ENCODE measurements at regions not wholly inside any gene's neighbourhood (a gene's known extent, or its start where the extent isn't known, plus 50 kb on each side); places are given as distances from the start of the nearest gene placed in this dataset.
"Not testable (repeated sequence)": the region's sequence is repeated elsewhere in the genome, so short reads cannot be mapped to it uniquely, and the experiment has no call there.

DNA sequence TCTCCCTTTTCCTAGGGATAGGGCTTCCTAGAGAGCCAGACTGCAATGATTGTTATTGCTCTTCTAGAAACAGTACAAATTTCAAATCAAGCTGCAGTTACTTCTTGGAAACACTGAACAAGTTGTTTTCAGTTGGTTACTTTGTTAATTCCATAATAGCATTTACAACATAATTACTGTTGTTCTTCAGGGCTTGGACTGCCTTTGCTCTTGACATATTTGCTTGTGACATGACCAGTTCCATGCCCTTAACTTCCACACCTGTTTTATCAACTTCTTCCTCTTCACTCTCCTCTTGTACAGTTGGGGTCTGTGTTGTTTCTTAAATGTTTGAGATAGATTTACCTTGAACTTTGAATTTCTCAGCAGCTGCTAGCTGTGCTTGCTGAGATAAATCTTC lies 104.4 kb downstream of the SEC23IP start:
- no peak for DNase-seq

DNA sequence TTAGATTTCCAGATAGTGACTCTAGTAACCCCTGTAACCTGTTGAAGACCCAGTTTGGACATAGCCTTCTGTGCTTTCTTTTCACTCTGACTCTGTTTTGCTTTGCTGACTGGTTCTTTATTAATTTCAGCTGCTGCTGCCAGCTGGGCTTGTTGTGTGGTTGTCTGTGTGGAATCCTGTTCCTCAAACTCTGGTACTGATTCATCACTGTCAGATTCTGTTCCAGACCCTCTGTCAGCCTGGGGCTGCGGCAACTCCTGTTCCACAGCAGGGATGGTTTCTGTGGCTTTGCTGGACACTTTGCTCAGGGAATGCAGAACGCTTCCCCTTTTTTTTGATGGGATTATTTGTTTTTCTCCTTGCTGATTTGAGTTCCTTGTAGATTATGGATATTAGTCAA lies 104.9 kb downstream of the SEC23IP start:
- DNase-seq = no peak

GRCh38 chr10:120002785-120003184 lies 110.3 kb downstream of the SEC23IP start:
- DNase-seq = no peak

- no peak for DNase-seq
Measured at GRCh38 chr10:120005207-120006201, 113.0 kb downstream of the SEC23IP start.

GRCh38 chr10:120007261-120007660 lies 114.7 kb downstream of the SEC23IP start:
- DNase-seq = no peak

DNA sequence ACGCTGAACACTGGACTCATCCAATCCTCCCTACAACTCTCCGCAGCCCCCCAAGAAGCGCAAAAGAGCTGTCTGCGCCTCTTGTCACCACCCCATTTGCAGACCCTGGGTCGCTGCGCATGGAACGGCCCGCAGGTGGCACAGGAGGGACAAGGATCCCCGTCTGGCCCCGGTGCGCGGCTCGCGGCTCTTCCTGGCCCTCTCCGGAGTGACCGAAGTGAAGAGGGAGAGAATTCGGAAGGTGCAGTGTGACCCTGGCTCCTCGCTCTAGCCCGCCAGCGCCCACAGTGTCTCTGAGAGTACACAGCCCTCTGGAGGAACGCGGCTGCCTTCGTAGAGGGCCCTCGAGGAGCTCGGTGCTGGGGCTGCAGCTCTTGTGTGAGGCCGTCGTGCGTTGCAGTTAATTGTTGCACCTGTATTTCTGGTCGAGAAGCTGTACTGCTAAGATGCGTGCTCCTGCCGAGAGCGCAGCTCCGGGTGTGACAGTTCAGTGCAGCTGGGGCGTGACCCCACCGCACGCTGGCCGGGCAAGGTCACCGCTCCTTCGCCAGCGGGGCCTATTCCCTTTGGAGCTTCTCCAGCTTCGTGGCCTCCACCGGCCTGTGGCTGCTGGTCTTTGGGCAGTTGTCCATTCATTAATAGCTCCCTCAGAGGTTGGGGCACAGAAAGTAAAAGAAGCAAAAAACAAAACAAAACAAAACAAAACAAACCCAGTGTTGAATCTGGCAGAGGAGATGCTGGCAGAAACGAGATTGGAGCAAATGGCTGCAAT lies 119.0 kb downstream of the SEC23IP start:
- no peak for DNase-seq

- no peak for DNase-seq
Measured at GRCh38 chr10:120012131-120012400, 119.5 kb downstream of the SEC23IP start.

DNA sequence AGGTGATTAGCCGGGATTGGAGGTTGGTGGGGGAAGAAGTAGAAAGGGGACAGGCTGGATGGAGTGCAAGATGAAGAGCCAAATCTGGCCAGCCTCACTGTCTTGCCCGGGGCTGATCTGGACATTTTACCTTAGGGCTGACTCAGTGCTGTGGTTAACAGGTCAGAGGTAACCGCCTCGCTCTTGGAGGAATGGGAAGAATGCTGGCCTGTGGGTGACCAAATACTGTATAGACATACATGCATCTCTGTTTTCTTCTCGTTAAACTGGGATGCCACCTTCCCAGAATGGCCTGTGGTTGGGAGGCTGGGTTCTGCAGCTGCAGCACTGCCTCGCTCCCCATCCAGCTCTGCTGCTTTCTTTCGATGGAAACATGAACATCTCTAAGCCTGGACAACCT lies 120.0 kb downstream of the SEC23IP start:
- no peak for DNase-seq

DNA sequence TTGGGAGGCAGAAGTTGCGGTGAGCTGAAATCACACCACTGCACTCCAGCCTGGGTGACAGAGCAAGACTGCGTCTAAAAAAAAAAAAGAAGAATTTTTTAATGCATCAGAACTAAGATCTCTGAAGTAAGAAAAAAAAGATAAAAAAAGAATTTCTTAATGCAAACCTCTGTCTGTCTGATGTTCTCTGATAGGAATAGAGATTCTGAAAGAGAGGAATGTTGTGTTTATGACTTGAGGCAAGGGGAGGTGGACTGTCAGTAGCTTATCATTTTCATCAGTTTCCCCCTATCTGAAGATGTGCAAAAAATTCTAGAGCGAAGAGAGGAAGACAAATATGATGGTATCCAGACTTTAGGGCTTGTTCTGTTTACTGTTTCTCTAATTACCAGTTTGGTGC lies 121.5 kb downstream of the SEC23IP start:
- no peak for DNase-seq

DNA sequence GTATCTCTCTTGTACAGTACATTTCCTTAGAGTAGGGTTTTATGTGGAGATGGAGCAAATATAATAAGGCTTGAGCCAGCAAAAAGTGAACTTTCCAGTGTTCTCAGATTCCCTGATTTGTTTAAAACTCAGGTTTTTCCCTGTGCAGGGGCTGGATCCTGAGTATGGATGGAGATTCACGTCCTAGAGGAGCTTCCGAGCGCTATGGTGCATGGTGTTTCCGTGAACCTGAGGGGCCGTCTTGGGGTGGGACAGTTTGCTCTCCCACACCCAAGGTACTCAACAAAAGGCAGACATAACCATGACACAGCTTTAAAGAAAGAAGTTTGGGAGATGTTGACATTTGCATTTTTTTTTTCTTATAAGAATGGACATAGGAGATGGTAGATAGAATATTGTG lies 122.5 kb downstream of the SEC23IP start:
- DNase-seq = no peak

GRCh38 chr10:120016906-120017305 lies 124.4 kb downstream of the SEC23IP start:
- no peak for DNase-seq

DNA sequence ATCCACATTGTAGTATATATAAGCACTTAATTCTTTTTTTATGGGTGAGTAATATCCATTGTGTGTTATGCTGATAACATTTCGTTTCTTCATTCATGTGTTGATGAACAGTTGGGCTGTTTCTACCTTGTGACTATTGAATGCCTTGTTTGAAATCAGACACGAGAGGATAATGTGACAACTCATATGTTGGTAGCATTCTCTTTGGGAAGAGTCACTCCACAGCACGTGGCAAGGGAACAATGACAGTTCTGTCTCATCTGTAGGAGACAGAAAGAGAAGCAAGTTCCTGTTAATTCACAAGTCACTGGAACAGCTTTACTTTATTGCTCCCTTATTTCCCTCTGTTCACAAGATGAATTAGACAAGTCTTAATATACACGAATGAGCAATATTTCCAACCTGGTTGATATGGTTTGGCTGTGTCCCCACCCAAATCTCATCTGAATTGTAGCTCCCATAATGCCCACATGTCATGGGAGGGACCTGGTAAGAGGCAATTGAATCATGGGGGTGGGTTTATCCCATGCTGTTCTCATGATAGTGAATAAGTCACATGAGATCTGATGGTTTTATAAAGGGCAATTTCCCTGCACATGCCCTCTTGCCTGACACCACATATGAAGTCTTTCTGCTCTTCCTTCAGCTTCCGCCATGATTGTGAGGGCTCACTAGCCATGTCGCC lies 125.3 kb downstream of the SEC23IP start:
- no peak for DNase-seq

DNA sequence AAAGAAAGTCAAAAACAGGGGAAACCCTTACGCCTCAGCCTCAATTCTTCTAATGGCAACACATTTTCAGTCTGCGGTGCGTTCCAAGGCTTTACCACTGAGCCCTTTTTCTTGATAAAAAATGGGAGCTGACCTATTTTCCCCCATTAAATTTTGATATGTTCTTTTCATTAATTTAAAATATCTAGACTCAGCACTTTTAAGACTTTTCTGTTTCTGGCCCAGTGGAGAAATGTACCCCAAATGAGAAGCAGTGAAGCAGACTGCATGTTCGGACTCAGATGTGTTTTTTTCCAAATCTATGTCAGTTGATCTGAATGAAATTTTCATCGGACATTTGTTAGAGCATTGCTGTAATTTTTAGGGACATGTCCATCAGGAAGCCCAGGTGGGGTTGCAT lies 126.2 kb downstream of the SEC23IP start:
- DNase-seq = no peak

- no peak for DNase-seq
Measured at GRCh38 chr10:120019568-120019967, 127.0 kb downstream of the SEC23IP start.

DNA sequence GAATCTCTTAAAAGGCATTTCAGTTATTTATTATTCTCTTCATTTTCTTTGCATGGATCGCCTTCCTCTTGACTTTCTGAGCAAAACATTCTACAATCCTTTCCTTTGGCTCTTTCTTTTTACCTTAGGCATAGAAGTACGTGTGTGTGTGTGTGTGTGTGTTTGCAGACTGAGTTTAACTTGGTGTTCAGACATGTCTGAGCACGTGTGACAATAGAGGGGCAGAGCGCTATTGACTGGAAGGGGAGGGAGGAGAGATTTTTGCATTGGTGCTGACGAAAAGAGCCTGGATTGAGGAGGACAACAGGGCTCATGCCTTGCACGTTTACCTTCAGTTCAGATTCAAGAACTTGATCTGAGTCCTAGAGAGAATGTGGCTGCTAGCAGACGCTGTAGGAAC lies 129.8 kb downstream of the SEC23IP start:
- DNase-seq = no peak

DNA sequence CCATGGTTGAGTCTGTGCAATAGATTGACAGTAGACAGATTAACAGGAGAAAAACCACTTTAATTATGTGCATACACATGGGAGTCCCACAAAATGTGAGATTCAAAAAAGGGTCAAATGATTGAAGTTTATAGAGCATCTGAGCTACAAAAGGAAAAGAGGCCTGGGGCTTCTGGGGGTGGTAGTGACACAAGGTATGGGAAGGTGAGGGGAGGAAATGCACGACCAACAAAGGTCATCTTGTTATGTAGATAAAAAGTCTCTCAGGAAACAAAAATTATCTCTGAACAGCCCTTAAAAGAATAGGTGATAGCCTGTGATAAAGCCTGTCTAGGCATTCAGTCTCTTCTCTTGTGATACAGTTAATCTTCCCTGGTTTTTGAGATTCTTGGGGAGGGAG lies 141.7 kb downstream of the SEC23IP start:
- no peak for DNase-seq

GRCh38 chr10:120039046-120039445 lies 146.5 kb downstream of the SEC23IP start:
- no peak for DNase-seq

- DNase-seq = no peak
Measured at GRCh38 chr10:120039826-120040225, 147.3 kb downstream of the SEC23IP start.

- no peak for DNase-seq
Measured at GRCh38 chr10:120041807-120042559, 149.5 kb downstream of the SEC23IP start.

GRCh38 chr10:120042705-120043104 lies 150.2 kb downstream of the SEC23IP start:
- DNase-seq = no peak

DNA sequence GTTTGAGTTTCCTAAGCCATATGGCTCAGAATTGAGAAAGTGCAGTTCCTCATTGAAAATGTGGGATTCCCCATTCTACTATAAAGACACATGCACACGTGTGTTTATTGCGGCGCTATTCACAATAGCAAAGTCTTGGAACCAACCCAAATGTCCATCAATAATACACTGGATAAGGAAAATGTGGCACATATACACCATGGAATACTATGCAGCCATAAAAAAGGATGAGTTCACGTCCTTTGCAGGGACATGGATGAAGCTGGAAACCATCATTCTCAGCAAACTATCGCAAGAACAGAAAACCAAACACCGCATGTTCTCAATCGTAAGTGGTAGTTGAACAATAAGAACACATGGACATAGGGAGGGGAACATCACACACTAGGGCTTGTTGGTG lies 154.8 kb downstream of the SEC23IP start:
- not testable (repeated sequence) for DNase-seq

DNA sequence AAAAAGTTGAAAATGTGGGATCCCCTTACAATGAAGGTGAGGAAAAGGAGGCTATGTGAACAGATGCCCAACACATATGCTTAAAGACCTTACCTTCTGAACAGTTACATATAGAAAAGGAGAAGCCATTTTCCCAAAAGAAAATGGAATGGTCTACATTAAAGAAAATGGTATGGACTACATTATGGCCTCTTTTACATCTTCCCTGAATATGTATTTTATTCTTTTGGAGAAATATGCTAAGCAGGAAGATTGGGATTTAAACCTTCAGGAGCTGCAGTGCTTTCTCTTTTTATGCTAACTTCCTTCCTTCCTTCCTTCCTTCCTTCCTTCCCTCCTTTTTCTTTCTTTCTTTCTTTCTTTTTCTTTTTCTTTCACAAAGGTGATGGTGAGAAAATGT lies 155.4 kb downstream of the SEC23IP start:
- no peak for DNase-seq

- DNase-seq = no peak
Measured at GRCh38 chr10:120048391-120048790, 155.9 kb downstream of the SEC23IP start.

Measured in stimulated activated CD4-positive, alpha-beta T cell treated with anti-CD3 and anti-CD28 coated beads, Interleukin-4, amount 100 ng/mL, for 4 hours (primary cell).